GM18870 (cell line): ENCODE measurements at regions not wholly inside any gene's neighbourhood (a gene's known extent, or its start where the extent isn't known, plus 50 kb on each side); places are given as distances from the start of the nearest gene placed in this dataset.
"Not testable (repeated sequence)": the region's sequence is repeated elsewhere in the genome, so short reads cannot be mapped to it uniquely, and the experiment has no call there.

Source experiments
- ATAC-seq: cut with Tn5 transposase; IDR thresholded peaks from one replicate; pipeline ENCODE4 v1.9.1; 2021; ENCODE audit warnings: moderate library complexity; ENCODE audit not compliant: unreplicated experiment

GRCh38 chr3:102360183-102360860 lies 74.5 kb upstream of the ZPLD1 start:
- ATAC-seq: no peak

GRCh38 chr3:102361101-102361500 lies 73.7 kb upstream of the ZPLD1 start:
- ATAC-seq: no peak

- not testable (repeated sequence) for ATAC-seq
Measured at GRCh38 chr3:102366116-102366515, 68.7 kb upstream of the ZPLD1 start.

GRCh38 chr3:102374863-102375634 lies 59.8 kb upstream of the ZPLD1 start:
- no peak for ATAC-seq

GRCh38 chr3:102378216-102378615 lies 56.6 kb upstream of the ZPLD1 start:
- ATAC-seq: no peak

GRCh38 chr3:102382201-102382600 lies 52.6 kb upstream of the ZPLD1 start:
- not testable (repeated sequence) for ATAC-seq
